AG08395 (cell line): ENCODE measurements at regions not wholly inside any gene's neighbourhood (a gene's known extent, or its start where the extent isn't known, plus 50 kb on each side); places are given as distances from the start of the nearest gene placed in this dataset.
"Not testable (repeated sequence)": the region's sequence is repeated elsewhere in the genome, so short reads cannot be mapped to it uniquely, and the experiment has no call there.

Source experiments
- DNase-seq: peaks from one replicate; pipeline ENCODE4 v3.0.0; 2012; ENCODE audit warnings: mixed read lengths, low spot score

- not testable (repeated sequence) for DNase-seq
Observed at GRCh38 chr13:21261487-21262216, 85.2 kb downstream of the MRPL57 start.

GRCh38 chr13:21263909-21264308 lies 87.5 kb downstream of the MRPL57 start:
- not testable (repeated sequence) for DNase-seq

- not testable (repeated sequence) for DNase-seq
Observed at GRCh38 chr13:21268485-21268884, 92.0 kb downstream of the MRPL57 start.

- not testable (repeated sequence) for DNase-seq
Observed at GRCh38 chr13:21272439-21272838, 96.0 kb downstream of the MRPL57 start.

- DNase-seq = not testable (repeated sequence)
Observed at GRCh38 chr13:21274457-21274856, 98.0 kb downstream of the MRPL57 start.

- no peak for DNase-seq
Observed at GRCh38 chr13:21282065-21282464, 105.6 kb downstream of the MRPL57 start.

GRCh38 chr13:21287331-21287907 lies 111.0 kb downstream of the MRPL57 start:
- DNase-seq = no peak

GRCh38 chr13:21289475-21289874 lies 113.0 kb downstream of the MRPL57 start:
- no peak for DNase-seq

GRCh38 chr13:21290442-21291002 lies 114.1 kb downstream of the MRPL57 start:
- DNase-seq = not testable (repeated sequence)

GRCh38 chr13:21291840-21292239 lies 115.4 kb downstream of the MRPL57 start:
- no peak for DNase-seq

GRCh38 chr13:21296991-21297390 lies 120.5 kb downstream of the MRPL57 start:
- DNase-seq = peak; percentile 6

- no peak for DNase-seq
Observed at GRCh38 chr13:21297447-21297846, 121.0 kb downstream of the MRPL57 start.

GRCh38 chr13:21297914-21298831 lies 121.7 kb downstream of the MRPL57 start:
- DNase-seq = peak; percentile 94

GRCh38 chr13:21304256-21304655 lies 127.8 kb downstream of the MRPL57 start:
- DNase-seq = no peak

GRCh38 chr13:21306300-21307073 lies 130.0 kb downstream of the MRPL57 start:
- not testable (repeated sequence) for DNase-seq

GRCh38 chr13:21307158-21307557 lies 130.7 kb downstream of the MRPL57 start:
- DNase-seq = not testable (repeated sequence)

GRCh38 chr13:21308906-21309305 lies 132.4 kb downstream of the MRPL57 start:
- DNase-seq = no peak

GRCh38 chr13:21309542-21310172 lies 133.2 kb downstream of the MRPL57 start:
- no peak for DNase-seq

- DNase-seq = no peak
Observed at GRCh38 chr13:21310220-21310619, 133.8 kb downstream of the MRPL57 start.

GRCh38 chr13:21314976-21315375 lies 138.5 kb downstream of the MRPL57 start:
- DNase-seq = not testable (repeated sequence)

- no peak for DNase-seq
Observed at GRCh38 chr13:21316376-21316775, 139.9 kb downstream of the MRPL57 start.
